ENCODE measurements at regions not wholly inside any gene's neighbourhood (a gene's known extent, or its start where the extent isn't known, plus 50 kb on each side); places are given as distances from the start of the nearest gene placed in this dataset.
"Not testable (repeated sequence)": the region's sequence is repeated elsewhere in the genome, so short reads cannot be mapped to it uniquely, and the experiment has no call there.

DNA sequence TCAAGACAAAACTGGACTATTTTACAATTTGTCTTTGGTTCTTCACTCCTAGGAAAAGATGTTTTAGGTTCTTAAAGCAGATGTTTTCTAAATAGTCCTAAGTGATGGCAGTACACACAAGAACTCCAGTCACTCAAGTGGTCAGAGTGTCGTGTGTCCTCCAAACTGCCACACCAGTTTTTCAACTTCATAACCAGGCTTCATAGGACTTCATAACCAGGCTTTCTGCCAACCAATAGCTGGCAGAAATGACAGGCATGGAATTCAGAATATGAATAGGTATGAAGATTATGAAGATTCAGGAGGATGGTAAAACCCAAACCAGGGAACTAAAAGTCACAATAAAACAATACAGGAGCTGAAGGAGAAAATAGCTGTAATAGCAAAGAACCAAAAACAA lies 721.2 kb upstream of the SEMA3D start:
- H3K4me1 Mint-ChIP-seq = no peaks in the 10 kb centered on the region

GRCh38 chr7:85897967-85898366 lies 711.1 kb upstream of the SEMA3D start:
- Histone ChIP-seq H3K27ac (ENCODE audit: low read depth, low read length) (no peak overlapping the region), H3K4me1 (ENCODE audit: control insufficient read depth in 2 of 2, insufficient read depth in 2 of 2, low read length in 2 of 2) (no peaks in the 10 kb centered on the region), H3K27me3 (ENCODE audit: control insufficient read depth in 2 of 2, insufficient read depth in 2 of 2, low read length in 2 of 2) (no peaks in the 10 kb centered on the region), H3K36me3 (ENCODE audit: control insufficient read depth in 2 of 3, insufficient read depth in 3 of 3, low read length in 3 of 3) (no peaks in the 10 kb centered on the region), H3K4me3 (ENCODE audit: low read length) (no peak overlapping the region), H3K9me3 (ENCODE audit: control insufficient read depth in 2 of 3, low read length in 3 of 3) (no peaks in the 10 kb centered on the region)
- no peak for DNase-seq
- Mint-ChIP-seq H3K36me3 (no peaks in the 10 kb centered on the region), H3K27ac (no peak overlapping the region), H3K4me3 (no peak overlapping the region), H3K9me3 (peaks cover 0 to 8% (median 0%) of the 10 kb centered on the region in 11 donors), H3K27me3 (no peaks in the 10 kb centered on the region), H3K4me1 (no peaks in the 10 kb centered on the region)
- ChIA-PET POLR2A (no interaction called here), CTCF (no interaction called here)
- intact Hi-C loops (cut with micrococcal nuclease) = loop anchor here in 1 of 2 donors (10.0 kb wide), 1 partner anchor 1007 kb away; no protein-coding TSS in a partner anchor
- ATAC-seq = no peak

More for the DNA sequence above, 721.2 kb upstream of the SEMA3D start:
- DNase-seq (no peak), ATAC-seq (no peak)
- no peak overlapping the region for H3K27ac ChIP-seq (ENCODE audit: low read depth, low read length)
- H3K36me3 ChIP-seq (ENCODE audit: control insufficient read depth in 2 of 3, insufficient read depth in 3 of 3, low read length in 3 of 3) = no peaks in the 10 kb centered on the region
- Mint-ChIP-seq H3K27ac (no peak overlapping the region), H3K27me3 (no peaks in the 10 kb centered on the region), H3K36me3 (no peaks in the 10 kb centered on the region), H3K4me3 (no peak overlapping the region), H3K9me3 (peaks cover 0 to 24% (median 14%) of the 10 kb centered on the region in 11 donors)
- H3K9me3 ChIP-seq (ENCODE audit: control insufficient read depth in 2 of 3, low read length in 3 of 3) = no peaks in the 10 kb centered on the region
- intact Hi-C loops (cut with micrococcal nuclease) = no loop called here
- POLR2A ChIA-PET = no interaction called here
- no peaks in the 10 kb centered on the region for H3K4me1 ChIP-seq (ENCODE audit: control insufficient read depth in 2 of 2, insufficient read depth in 2 of 2, low read length in 2 of 2)
- H3K27me3 ChIP-seq (ENCODE audit: control insufficient read depth in 2 of 2, insufficient read depth in 2 of 2, low read length in 2 of 2) = no peaks in the 10 kb centered on the region
- CTCF ChIA-PET = no interaction called here
- no peak overlapping the region for H3K4me3 ChIP-seq (ENCODE audit: low read length)

DNA sequence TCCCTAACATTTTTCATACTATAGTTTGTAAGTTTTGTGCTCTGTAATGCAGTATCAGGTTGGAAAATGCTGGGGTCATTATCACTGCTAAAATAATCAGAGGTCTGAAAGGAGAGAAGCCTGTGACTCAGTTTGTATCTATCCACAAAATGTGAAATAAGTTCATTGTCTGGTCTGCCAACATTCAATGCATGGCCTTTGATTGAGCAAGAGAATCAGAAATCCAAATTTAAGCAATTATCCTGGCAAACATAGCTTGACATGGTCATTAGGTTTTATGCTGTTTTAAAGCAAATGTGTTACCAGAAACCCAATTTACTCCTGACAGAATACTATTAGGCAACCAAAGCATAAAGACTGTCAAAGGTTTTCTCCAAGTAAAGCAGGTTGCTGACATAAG lies 709.7 kb upstream of the SEMA3D start:
- H3K27ac ChIP-seq (ENCODE audit: low read depth, low read length) = no peak overlapping the region
- DNase-seq = no peak
- ChIA-PET POLR2A (no interaction called here), CTCF (no interaction called here)
- intact Hi-C loops (cut with micrococcal nuclease) = loop anchor here in 1 of 2 donors (10.0 kb wide), 1 partner anchor 1008 kb away; no protein-coding TSS in a partner anchor
- no peaks in the 10 kb centered on the region for H3K27me3 Mint-ChIP-seq
- H3K36me3 ChIP-seq (ENCODE audit: control insufficient read depth in 2 of 3, insufficient read depth in 3 of 3, low read length in 3 of 3) = no peaks in the 10 kb centered on the region
- H3K27me3 ChIP-seq (ENCODE audit: control insufficient read depth in 2 of 2, insufficient read depth in 2 of 2, low read length in 2 of 2) = no peaks in the 10 kb centered on the region
- H3K4me1 Mint-ChIP-seq = no peaks in the 10 kb centered on the region
- no peak overlapping the region for H3K4me3 ChIP-seq (ENCODE audit: low read length)
- H3K9me3 Mint-ChIP-seq = peaks cover 0 to 8% (median 0%) of the 10 kb centered on the region in 11 donors
- no peak for ATAC-seq
- no peaks in the 10 kb centered on the region for H3K4me1 ChIP-seq (ENCODE audit: control insufficient read depth in 2 of 2, insufficient read depth in 2 of 2, low read length in 2 of 2)
- H3K36me3 Mint-ChIP-seq = no peaks in the 10 kb centered on the region
- H3K27ac Mint-ChIP-seq = no peak overlapping the region
- H3K9me3 ChIP-seq (ENCODE audit: control insufficient read depth in 2 of 3, low read length in 3 of 3) = no peaks in the 10 kb centered on the region
- H3K4me3 Mint-ChIP-seq = no peak overlapping the region

- Mint-ChIP-seq H3K27me3 (no peaks in the 10 kb centered on the region), H3K27ac (no peak overlapping the region), H3K4me3 (no peak overlapping the region), H3K4me1 (no peaks in the 10 kb centered on the region), H3K36me3 (no peaks in the 10 kb centered on the region), H3K9me3 (peaks cover 0 to 8% (median 0%) of the 10 kb centered on the region in 11 donors)
- no peaks in the 10 kb centered on the region for H3K4me1 ChIP-seq (ENCODE audit: control insufficient read depth in 2 of 2, insufficient read depth in 2 of 2, low read length in 2 of 2)
- H3K27ac ChIP-seq (ENCODE audit: low read depth, low read length) = no peak overlapping the region
- no peaks in the 10 kb centered on the region for H3K9me3 ChIP-seq (ENCODE audit: control insufficient read depth in 2 of 3, low read length in 3 of 3)
- no peak overlapping the region for H3K4me3 ChIP-seq (ENCODE audit: low read length)
- no peak for DNase-seq
- intact Hi-C loops (cut with micrococcal nuclease) = loop anchor here in 1 of 2 donors (10.0 kb wide), 1 partner anchor 1009 kb away; no protein-coding TSS in a partner anchor
- CTCF ChIA-PET = no interaction called here
- H3K36me3 ChIP-seq (ENCODE audit: control insufficient read depth in 2 of 3, insufficient read depth in 3 of 3, low read length in 3 of 3) = no peaks in the 10 kb centered on the region
- ATAC-seq = no peak
- no peaks in the 10 kb centered on the region for H3K27me3 ChIP-seq (ENCODE audit: control insufficient read depth in 2 of 2, insufficient read depth in 2 of 2, low read length in 2 of 2)
- POLR2A ChIA-PET = no interaction called here
These were observed 709.0 kb upstream of the SEMA3D start for GRCh38 chr7:85895835-85896234.

- H3K4me1 Mint-ChIP-seq; H3K27me3 ChIP-seq (ENCODE audit: control insufficient read depth in 2 of 2, insufficient read depth in 2 of 2, low read length in 2 of 2); H3K9me3 Mint-ChIP-seq; H3K4me3 Mint-ChIP-seq; H3K36me3 ChIP-seq (ENCODE audit: control insufficient read depth in 2 of 3, insufficient read depth in 3 of 3, low read length in 3 of 3); POLR2A ChIA-PET; DNase-seq; ATAC-seq; H3K9me3 ChIP-seq (ENCODE audit: control insufficient read depth in 2 of 3, low read length in 3 of 3); H3K4me1 ChIP-seq (ENCODE audit: control insufficient read depth in 2 of 2, insufficient read depth in 2 of 2, low read length in 2 of 2); CTCF ChIA-PET; H3K36me3 Mint-ChIP-seq; H3K27me3 Mint-ChIP-seq; H3K27ac ChIP-seq (ENCODE audit: low read depth, low read length); H3K4me3 ChIP-seq (ENCODE audit: low read length); H3K27ac Mint-ChIP-seq: not testable (repeated sequence)
- intact Hi-C loops (cut with micrococcal nuclease) = loop anchor here in 1 of 2 donors (10.0 kb wide), 1 partner anchor 1013 kb away; no protein-coding TSS in a partner anchor
These were observed 705.0 kb upstream of the SEMA3D start for GRCh38 chr7:85891900-85892299.

DNA sequence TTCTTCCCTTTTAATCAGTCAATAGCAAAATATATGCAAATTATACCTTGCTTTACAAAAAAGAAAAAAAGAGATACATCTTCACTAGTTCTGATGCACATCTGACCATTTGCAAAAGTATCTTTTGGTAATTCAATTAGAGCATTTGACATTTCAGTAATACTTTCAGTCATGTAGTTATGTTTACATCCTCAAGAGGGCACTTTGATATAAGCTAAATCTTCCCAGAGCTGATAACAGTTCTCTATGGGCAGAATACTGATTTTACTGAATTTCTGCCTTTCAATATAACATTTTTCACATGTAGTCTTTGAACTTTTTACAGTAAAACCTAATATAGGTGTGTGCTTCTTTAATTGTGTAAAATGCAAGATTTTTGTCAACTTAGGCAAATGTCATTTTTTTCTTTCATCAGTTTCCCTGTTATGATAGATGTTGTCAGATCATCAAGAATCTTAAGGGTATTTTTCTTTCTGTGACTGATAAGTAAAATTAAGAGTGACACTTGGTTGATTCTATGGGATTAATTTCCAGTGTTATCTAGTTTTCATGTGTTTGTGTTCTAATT lies 703.5 kb upstream of the SEMA3D start:
- CTCF ChIA-PET = no interaction called here
- ATAC-seq (no peak), DNase-seq (no peak)
- no peaks in the 10 kb centered on the region for H3K27me3 ChIP-seq (ENCODE audit: control insufficient read depth in 2 of 2, insufficient read depth in 2 of 2, low read length in 2 of 2)
- no peaks in the 10 kb centered on the region for H3K4me1 Mint-ChIP-seq
- POLR2A ChIA-PET = no interaction called here
- H3K4me1 ChIP-seq (ENCODE audit: control insufficient read depth in 2 of 2, insufficient read depth in 2 of 2, low read length in 2 of 2) = no peaks in the 10 kb centered on the region
- H3K4me3 ChIP-seq (ENCODE audit: low read length) = no peak overlapping the region
- no peaks in the 10 kb centered on the region for H3K9me3 ChIP-seq (ENCODE audit: control insufficient read depth in 2 of 3, low read length in 3 of 3)
- peaks cover 0 to 5% (median 0%) of the 10 kb centered on the region in 11 donors for H3K9me3 Mint-ChIP-seq
- H3K36me3 ChIP-seq (ENCODE audit: control insufficient read depth in 2 of 3, insufficient read depth in 3 of 3, low read length in 3 of 3) = no peaks in the 10 kb centered on the region
- no peak overlapping the region for H3K27ac ChIP-seq (ENCODE audit: low read depth, low read length)
- H3K27me3 Mint-ChIP-seq = no peaks in the 10 kb centered on the region
- H3K4me3 Mint-ChIP-seq = no peak overlapping the region
- H3K36me3 Mint-ChIP-seq = no peaks in the 10 kb centered on the region
- intact Hi-C loops (cut with micrococcal nuclease) = loop anchor here in 1 of 2 donors (1.0 to 10.0 kb wide), 2 partner anchors 579 to 1014 kb away; no protein-coding TSS in a partner anchor
- no peak overlapping the region for H3K27ac Mint-ChIP-seq

DNA sequence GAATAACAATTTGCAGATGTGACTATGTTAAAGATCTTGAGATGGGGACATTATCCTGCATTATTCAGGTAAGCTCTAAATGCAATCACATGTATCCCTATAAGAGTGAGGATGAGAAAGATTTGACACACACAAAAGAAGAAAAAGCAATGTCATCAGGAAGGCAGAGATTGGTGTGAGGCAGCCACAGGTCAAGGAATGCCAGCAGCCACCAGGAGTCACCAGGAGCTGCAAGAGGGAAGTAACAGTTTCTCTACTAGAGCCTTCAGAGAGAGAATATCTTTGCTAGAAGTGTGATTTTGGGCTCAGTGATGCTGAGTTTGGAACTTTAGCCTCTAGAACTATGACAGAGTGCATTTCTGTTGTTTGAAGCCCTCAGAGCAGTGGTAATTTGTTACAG lies 700.3 kb upstream of the SEMA3D start:
- Mint-ChIP-seq H3K27ac (no peak overlapping the region), H3K27me3 (no peaks in the 10 kb centered on the region), H3K4me3 (no peak overlapping the region), H3K4me1 (no peaks in the 10 kb centered on the region), H3K36me3 (no peaks in the 10 kb centered on the region), H3K9me3 (peaks cover 0 to 5% (median 0%) of the 10 kb centered on the region in 11 donors)
- intact Hi-C loops (cut with micrococcal nuclease) = no loop called here
- no peak overlapping the region for H3K27ac ChIP-seq (ENCODE audit: low read depth, low read length)
- ChIA-PET POLR2A (no interaction called here), CTCF (no interaction called here)
- no peak for ATAC-seq
- no peaks in the 10 kb centered on the region for H3K9me3 ChIP-seq (ENCODE audit: control insufficient read depth in 2 of 3, low read length in 3 of 3)
- no peak overlapping the region for H3K4me3 ChIP-seq (ENCODE audit: low read length)
- H3K36me3 ChIP-seq (ENCODE audit: control insufficient read depth in 2 of 3, insufficient read depth in 3 of 3, low read length in 3 of 3) = no peaks in the 10 kb centered on the region
- no peaks in the 10 kb centered on the region for H3K27me3 ChIP-seq (ENCODE audit: control insufficient read depth in 2 of 2, insufficient read depth in 2 of 2, low read length in 2 of 2)
- no peak for DNase-seq
- no peaks in the 10 kb centered on the region for H3K4me1 ChIP-seq (ENCODE audit: control insufficient read depth in 2 of 2, insufficient read depth in 2 of 2, low read length in 2 of 2)

Measured in naive thymus-derived CD4-positive, alpha-beta T cell (primary cell).